GM18870 (cell line): ENCODE measurements at regions not wholly inside any gene's neighbourhood (a gene's known extent, or its start where the extent isn't known, plus 50 kb on each side); places are given as distances from the start of the nearest gene placed in this dataset.
"Not testable (repeated sequence)": the region's sequence is repeated elsewhere in the genome, so short reads cannot be mapped to it uniquely, and the experiment has no call there.

Experiments
- ATAC-seq: cut with Tn5 transposase; IDR thresholded peaks from one replicate; pipeline ENCODE4 v1.9.1; 2021; ENCODE audit warnings: moderate library complexity; ENCODE audit not compliant: unreplicated experiment

DNA sequence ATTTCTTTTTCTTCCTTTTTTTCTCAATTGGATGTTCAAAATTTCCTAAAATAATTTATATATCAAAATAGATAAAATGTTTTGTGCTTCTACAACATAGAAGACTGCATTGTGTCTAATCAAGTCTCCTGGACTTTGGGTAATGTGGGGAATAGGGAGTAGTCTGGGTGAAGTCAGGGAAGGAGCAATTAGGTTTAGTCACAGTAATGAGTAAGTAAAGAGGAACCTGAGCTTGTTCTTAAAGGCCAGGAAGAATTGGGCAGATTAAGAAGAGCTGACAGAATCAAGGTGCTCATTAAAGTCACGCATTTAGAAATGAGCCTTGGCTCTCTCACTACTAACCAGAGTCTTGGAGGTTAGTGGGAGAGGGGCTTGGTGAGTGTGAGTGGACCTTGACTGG lies 233.3 kb upstream of the SSTR1 start:
- no peak for ATAC-seq

DNA sequence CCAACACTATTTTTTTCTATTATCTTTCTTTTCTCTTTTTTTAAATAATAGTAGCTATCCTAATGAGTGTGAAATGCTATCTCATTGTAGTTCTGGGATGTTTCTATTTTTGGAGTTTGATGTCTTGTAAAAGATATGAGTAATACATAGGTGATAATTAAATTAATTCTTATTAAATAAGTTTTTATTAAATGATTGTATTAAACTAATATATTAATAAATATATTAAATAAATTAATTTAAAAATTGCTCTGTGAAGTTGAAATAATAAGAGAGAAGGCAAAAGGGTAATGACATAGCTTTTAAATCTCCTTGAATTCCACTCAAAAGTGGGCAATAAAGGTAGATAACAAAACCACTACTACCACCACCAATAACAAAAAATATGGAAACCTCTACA lies 230.2 kb upstream of the SSTR1 start:
- no peak for ATAC-seq

DNA sequence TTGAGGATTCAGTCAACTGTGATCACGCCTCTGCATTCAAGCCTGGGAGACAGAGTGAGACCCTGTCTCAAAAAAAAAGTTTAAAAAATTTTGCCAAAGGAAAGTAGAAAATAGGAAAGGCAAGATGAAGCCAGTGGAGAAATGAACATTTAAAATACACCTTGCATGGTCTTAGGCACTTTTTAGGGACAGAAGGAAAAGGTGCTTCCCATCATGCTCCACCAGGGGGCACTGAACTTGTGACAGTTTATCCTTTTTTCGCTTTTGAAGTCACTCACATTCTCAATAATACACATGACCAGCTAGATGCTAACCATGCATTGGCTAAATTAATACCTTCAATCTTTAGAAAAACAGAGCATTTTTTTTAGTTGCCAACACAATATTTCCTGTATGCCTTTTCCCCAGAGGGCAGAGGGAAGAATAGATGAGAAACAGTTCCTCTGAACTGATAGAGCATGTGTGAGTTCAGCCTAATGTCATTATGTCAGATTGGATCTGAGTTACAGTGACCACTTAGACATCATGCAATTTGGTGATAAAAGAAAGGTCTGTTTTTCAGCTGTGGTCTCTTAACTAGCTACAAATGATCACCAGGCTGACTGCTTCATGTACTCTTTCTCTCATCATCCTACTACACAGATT lies 221.8 kb upstream of the SSTR1 start:
- ATAC-seq: peak; percentile 50

DNA sequence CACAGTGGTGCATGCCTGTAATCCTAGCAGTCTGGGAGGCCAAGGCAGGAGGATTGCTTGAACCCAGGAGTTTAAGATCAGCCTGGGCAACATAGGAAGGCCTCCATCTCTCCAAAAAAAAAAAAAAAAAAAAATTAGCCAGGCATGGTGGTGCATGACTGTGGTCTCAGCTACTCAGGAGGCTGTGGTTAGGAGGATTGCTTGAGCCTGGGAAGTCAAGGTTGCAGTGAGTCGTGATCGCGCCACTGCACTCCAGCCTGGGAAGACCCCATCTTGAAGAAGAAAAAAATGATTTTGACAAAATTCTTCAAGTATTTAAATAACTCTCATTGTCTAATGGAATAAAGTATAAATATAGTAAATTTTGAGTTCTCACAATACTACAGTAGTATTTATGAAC lies 219.2 kb upstream of the SSTR1 start:
- ATAC-seq: no peak

DNA sequence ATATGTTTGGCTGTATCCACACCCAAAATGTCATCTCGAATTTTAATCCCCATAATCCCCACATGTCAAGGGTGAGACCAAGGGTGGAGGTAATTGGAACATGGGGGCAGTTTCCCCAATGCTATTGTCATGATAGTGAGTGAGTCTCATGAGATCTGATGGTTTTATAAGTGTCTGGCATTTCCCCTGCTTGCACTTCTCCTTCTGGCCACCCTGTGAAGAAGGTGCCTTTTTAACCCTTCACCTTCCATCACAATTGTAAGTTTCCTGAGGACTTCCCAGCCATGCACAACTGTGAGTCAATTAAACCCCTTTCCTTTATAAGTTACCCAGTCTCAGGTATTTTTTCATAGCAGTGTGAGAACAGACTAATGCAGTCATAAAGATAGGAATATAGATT lies 216.7 kb upstream of the SSTR1 start:
- ATAC-seq: no peak

DNA sequence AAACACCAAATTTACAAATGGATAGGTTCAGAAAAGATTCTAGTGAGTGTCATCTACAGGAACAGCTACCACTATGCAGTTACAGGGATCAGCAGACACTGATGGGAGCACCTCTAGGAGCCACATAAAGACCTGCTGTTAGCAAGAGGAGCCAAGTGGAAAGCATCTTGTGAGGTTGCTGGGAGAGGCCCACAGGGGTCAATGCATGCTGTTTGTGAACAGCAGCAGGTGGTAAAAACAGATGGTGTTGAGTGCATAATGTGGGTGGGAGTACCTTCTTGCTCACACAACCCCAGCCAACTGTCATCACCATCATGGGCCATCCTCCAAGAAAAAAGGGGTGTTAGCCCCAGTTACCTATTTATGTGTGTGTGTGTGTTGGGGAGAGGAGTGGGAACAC lies 215.2 kb upstream of the SSTR1 start:
- no peak for ATAC-seq

DNA sequence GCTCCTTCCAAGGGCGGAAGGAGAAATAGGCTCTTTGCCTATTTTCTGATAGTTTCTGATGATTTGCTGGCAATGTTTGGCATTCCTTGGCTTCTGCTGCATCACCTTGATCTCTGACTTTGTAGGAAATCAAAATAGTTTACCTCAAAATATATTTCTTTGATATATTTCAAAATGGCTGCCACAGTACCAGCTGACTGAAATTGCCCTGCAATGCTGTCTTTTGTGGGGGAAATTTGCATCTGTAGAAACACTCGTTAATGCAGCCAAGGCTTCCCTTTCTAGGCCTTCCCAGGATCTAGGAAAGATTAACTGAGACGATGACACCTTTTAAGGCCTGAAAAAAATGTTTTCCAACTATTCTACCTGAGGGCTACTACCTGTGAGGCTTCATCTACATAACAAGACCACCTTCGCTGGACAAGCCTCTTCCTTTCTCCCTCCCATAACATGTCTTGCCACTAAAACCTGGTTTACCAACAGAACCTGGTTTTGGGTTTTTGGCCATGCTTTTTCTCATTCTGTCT lies 212.8 kb upstream of the SSTR1 start:
- no peak for ATAC-seq

DNA sequence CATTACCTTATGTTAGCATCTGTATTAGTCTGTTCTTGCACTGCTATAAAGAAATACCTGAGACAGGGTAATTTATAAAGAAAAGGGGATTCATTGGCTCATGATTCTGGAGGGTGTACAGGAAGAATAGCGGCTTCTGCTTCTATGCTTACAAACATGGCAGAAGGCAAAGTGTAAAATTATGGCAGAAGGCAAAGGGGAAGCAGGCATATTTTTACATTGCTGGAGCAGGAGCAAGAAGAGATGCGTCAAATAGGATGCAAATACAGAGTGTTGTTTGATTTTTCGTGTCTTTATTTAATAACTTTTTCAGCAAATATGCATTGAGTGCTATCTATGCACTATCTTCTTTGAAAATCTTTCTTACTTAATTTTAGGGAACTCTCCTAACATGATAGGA lies 210.7 kb upstream of the SSTR1 start:
- ATAC-seq: no peak

DNA sequence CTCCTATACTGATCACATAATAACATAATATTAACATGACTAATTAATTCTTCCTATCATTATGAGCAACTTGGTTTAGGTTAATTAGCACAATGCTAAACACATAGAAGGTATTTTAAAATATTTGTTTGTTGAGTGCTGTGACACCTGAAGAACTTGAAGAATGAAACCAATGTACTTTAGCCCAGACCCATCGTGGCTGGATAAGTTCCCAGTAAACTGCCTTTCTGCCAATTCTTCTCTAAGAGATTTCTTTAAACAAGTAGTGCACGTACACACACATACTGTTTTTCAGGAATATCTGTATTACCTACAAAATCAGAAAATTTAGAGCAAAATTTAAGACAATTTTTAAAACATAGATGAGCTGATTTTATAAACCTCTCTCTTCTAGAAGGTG lies 207.4 kb upstream of the SSTR1 start:
- no peak for ATAC-seq

DNA sequence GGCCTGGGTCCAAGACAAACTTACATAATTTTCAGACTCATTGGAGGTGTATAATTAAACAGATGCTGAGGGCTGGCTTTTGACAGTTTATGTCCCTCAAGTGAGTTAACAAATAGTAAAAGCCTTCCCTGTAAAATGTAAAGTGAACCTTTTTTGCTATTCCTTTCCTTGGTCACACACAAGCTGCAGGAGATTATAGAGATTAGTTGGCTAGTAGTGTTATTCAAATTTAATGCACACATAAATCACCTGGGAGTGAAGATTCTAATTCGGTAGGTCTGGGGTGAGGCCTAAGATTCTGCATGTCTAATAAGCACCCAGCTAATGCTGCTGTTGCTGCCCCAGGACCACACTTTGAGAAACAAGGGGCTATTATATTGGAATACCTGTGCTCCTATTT lies 206.2 kb upstream of the SSTR1 start:
- ATAC-seq: no peak

DNA sequence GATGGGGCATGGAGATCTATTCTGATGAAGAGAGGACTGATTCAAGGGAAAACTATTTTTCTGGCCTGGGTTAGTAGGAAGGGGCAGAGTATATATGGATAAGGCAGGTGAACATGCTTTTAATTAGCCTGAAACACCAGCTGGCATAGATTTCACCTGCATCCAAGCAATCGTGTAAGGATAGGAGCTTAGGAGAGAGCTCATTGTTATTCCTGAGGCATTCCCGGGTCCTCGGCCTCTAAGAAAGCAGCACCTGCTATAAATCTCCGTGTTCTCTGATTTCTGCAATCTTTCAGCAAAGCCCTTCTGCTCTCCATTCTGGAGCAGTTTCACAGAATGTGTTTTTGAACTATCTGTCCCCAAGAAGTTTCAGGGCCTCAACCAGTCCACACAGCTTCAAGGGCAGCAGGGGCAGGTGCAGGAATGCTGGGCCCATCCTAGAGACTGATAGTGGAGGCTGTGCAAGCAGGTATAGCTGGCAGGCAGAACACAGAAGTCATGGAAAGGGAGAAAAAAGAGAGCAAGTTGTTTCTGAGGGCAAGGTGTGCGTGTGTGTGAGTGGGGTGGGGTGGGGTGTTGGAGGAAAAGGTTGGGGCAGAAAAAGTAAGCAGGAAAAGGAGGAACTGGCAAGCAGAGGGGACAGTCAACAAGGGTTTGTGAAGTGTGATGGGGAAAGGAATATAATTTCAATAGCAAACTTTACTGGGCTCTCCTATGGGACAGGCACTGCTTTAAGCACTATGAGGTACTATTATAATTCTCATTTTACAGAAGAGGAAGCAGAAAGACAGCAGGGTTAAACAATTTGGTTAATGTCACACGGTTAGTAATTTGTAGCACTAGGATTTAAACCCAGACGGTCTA lies 203.7 kb upstream of the SSTR1 start:
- no peak for ATAC-seq

DNA sequence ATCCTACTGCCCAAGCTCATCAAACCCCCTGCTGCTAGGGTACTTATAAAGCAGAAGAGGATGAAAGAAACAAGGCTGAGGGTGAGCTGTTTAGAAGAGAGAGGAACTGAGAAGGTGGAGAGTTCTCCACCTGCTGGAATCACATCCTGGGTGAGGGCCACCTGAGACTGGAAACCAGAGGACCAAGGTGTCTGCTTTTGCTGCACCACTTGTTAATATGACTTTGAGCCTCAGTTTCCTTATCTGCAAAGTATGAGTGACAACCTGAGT lies 203.2 kb upstream of the SSTR1 start:
- no peak for ATAC-seq

DNA sequence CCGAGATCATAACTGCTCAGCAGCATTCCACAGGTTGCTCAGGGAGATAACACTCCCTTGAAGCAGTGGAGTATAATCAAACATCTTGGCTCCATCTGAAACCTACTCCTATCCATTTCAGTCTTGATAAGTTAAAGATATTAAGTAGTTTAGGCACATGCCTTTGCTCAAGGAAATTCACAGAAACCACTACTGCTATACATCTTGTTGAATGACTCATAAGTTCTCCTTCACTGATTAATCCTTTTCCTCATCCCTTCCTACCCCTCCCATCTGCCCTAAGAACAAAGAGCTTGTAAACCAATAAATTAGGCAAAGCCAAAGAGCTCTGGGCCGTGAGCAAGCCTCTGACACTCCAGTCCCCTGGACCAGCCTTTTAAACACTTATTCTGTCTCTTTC lies 196.5 kb upstream of the SSTR1 start:
- not testable (repeated sequence) for ATAC-seq

DNA sequence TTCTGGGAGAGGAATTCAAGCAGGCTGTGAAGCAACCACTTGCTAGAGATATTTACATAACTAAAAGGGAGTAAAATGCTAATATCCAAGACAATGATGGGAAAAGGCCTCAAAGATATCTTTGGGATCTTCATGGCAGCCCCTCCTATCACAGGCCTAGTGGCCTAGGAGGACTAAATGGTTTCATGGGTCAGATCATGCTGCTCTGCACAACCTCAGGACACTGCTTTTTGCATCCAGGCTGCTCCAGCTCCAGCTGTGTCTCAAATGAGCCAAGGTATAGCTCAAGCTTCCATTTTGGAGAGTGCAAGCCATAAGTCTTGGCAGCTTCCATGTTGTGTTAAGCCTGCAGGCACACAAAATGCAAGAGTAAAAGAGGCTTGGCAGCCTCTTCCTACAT lies 195.6 kb upstream of the SSTR1 start:
- no peak for ATAC-seq

DNA sequence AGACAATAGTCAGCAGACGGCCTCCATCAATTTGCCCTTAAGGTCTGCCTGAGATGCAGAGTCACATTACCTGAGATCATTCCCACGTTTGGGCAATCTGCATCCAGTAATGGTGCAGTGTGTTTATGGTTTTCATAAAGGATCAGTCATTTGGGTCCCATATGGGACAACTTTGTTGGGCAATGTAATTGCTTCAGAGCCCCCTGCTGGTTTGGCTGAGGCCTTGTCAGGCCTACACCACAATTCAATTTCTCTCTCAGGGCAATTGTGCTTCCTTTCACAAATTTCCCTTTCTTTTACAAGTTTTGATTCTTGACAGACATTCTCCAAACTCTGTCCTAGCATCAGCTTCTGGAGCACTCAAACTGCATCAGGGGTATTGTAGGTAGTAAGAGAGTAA lies 191.2 kb upstream of the SSTR1 start:
- no peak for ATAC-seq

DNA sequence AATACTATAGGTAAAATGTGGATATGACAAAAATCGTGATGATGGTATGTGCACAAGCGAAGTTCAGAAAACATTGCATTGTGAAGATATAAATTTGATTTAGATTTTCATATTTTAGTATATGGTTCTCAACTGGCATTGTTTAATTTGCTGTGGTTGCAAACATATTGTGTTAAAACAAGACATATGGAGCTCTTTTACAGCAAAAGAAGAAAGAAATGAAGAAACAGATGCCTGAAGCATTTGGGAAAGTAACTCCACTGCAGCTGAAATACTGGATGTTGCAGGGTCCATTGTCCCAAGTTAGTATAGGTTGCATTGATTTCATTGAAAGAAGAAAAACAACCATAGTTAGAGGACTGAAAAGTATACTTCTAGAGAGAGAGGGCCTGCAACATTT lies 185.8 kb upstream of the SSTR1 start:
- ATAC-seq: no peak

DNA sequence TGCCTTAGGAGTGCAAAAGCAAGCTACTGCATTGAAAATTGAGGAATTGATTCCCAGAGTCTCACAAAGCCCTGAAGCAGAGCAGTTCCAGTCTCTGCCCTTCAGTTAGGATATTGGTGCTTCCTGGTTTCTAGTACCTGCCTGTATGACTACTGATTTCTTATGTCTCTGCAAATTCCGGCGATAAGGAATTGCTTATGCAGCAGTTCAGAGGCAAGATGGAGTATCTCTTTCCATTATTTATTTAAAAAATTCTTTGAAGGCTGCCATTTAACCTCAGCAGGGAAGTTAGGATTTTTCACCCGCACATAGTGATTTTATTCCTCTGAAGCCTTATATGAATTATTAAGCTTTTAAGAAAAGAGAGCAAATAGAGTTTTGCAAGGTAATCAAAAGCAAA lies 184.9 kb upstream of the SSTR1 start:
- no peak for ATAC-seq

DNA sequence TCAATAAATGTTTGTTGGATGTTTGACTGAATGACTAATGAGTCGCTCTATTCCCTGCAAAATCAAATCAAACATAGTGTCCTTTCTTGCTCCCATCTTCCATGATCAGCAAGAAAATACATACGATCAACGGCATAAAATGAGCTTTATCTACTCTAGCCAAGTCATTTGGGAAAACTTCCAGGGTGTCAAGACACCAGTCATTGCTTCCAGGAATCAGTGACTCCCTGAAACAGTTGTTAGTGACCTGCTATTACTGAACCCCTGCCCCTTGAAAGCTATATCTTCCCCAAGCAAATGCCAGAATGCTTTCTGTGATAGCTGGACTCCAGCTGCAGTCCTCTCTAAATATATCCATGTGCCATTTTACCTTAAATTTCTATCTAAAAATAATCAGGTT lies 169.5 kb upstream of the SSTR1 start:
- ATAC-seq: no peak

DNA sequence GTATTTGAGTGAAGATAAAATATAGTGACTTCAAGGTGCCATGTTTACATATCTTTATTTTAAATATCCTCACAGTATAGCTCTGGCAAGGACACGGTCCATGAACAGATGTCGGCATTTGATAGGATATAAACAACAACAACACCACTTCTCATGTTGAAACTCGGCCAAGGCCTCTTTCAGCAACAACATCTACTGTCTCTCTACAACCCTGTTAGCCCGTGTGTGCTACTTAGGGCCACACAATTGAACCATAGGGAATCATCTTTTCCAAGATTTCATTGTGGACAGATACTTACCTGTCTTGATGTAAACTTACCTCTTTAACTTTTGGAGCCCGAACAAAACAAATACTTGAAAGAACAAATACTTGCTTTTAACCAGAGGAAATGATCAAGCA lies 168.7 kb upstream of the SSTR1 start:
- no peak for ATAC-seq

DNA sequence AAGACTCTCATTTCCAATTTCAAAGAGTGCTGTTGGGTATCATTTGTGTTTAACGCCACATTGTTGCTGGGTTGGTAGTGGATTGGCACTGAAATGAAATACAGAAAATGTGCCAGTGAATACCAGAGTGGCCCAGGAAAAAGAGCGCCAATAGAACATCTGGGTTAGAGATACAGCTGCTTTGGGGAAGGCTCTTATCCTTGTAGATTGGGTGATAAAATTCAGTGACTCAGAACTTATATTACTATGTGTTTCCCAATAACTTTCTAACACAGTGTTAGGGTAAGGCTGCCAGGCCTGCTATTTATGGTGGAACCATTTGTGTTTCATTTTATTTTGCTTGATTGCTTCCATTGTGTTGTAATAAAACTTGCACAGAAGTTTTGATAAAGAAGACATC lies 168.2 kb upstream of the SSTR1 start:
- ATAC-seq: no peak

DNA sequence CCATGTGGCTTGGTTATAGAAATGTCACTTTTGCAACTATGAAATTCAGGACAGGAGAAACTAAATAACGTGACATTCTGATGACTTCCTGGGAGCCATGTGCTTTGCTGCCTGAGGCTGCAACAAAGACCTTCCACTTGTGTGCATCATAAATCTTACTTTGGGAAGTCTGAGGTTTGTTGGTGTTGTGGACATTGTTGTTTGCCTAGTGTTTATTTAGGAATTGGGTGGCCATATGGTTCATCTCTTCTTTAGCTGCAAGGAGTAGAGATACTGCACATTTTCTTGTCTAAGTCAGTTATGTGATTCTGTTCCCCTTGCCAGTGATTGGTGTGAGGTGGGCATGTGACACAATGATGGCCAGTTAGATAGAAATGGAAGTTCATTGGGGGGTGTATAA lies 167.3 kb upstream of the SSTR1 start:
- ATAC-seq: no peak

DNA sequence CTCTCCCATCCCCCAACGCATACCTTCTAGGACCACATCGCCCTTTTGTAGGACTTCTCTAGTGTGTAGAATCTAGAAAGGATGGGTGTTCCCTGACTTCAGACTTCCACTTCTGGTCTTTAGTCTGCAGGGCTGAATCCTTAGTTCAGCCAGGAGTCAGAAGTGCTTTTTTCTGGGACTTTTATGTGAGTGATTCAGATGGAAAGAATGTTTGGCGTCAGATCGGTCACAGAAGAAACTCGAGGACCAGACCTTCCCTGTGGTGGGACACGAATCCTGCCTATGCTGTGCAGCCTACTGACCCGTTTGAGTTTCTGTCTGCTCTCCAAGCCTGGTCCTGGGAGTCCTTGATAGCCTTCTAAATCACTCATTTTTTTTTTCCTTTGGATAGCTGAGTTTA lies 165.4 kb upstream of the SSTR1 start:
- no peak for ATAC-seq

DNA sequence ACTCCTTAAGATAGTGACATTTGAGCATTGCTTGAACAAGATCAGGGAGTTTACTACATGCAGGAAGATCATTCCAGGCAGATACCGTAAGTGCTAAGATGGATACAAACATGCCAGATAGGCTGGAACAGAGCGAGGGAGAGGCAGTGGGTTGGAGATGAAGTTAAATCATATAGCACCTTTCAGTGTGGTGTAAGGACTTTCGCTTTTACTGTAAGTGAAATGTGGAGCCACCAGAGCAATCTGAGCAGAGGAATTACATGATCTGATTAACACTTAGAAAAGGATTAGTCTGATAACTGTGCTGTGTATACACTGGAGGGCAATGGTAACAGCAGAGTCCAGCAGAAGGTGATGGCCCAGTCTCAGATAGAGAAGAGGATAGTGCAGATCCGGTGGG lies 163.0 kb upstream of the SSTR1 start:
- ATAC-seq: no peak
